Dedifferentiated amniotic fluid mesenchymal stem cell (primary cell): ENCODE measurements at regions not wholly inside any gene's neighbourhood (a gene's known extent, or its start where the extent isn't known, plus 50 kb on each side); places are given as distances from the start of the nearest gene placed in this dataset.
"Not testable (repeated sequence)": the region's sequence is repeated elsewhere in the genome, so short reads cannot be mapped to it uniquely, and the experiment has no call there.

ENCODE experiments used
- DNase-seq: peaks from one replicate; pipeline ENCODE4 v3.0.0-alpha.2; 2016; ENCODE audit errors: extremely low spot score

DNA sequence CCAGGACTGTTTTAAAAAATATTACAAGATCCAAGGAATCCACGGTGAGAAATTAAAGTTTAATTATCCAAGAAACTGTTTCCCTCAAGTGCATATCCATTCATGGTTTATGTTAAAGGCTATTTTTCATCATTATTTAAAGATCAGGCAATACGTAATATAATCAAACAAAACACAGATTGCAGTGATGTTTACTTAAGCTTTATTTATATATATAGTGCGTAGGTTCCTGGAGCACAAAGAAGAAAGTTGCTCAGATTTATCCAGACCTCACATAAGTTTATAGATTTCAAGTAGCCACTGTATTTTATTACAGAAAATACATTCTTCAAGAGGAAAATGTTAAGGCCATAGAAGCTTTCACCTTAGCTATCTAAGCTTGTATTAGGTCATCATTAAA, 210.0 kb upstream of the KLF14 start:
- no peak for DNase-seq

DNA sequence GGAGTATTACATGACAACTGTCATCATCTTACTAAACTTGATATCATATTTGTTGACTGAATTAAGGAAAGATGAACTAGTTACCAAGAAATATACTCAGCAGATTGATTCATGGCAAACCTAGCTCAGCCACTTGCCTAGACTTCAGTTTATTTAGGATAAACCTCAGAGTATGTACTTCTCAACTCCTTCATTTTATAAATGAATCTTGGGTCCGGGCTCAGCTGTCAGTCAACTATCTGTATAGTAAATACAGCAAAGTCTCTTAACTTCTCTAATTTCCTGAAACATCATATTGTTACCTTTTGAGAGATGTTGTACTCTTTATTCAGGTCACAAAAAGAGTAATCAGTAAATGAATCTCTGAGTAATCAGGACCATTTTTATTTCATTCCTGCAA, 211.0 kb upstream of the KLF14 start:
- no peak for DNase-seq

- no peak for DNase-seq
Observed at GRCh38 chr7:130945411-130945811, 211.4 kb upstream of the KLF14 start.

GRCh38 chr7:130946114-130946513, 212.1 kb upstream of the KLF14 start:
- DNase-seq, result no peak

DNA sequence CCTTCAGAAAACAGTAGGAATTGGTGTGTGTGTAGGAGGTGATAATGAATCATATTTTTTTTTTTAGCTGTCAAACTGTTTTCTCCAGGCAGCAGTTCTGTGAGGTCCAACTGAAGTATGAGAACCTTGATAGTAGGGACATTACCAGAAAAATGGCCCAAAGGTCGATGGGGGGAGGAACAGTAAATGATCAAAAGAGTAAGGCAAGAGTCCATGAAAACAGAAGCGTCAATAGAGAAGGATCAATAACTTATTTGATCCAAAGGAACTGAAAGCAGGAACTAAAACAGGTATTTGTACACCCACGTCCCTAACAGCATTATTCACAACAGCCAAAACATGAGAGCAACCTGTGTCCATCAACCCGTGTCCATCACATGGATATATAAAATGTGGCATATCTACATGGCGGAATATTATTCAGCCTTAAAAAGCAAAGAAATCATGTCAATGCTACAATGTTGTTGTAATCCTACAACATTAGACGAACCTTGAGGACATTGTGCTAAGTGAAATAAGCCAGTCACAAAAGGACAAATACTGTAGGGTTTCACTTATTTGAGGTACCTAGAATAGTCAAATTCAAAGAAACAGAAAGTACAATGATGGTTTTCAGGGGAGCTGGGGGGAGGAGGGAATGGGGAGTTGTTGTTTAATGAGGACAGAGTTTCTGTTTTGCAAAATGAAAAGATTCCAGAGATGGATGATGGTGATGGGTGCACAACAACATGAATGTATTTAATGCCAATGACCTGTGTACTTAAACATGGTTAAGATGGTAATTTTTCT, 214.0 kb upstream of the KLF14 start:
- DNase-seq, result no peak

DNA sequence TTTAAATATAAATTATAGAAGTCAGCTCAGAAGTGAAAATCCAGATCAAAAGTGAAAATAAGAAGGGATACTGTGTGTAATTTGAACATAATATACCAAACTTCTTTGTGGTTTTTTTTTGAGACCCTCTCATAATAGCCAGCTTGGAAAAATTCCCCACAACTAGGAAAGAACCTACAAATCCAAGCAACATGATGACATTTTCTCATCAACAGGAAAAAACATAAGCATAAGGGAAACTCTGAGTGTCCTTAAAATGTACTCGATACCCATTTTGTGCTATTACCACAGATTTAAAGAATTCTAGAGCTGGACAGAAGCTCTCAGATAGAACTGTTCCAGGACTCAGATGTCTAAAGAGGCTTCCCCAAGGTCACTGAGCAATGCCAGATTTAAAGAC, 214.8 kb upstream of the KLF14 start:
- no peak for DNase-seq

- no peak for DNase-seq
Observed at GRCh38 chr7:130949550-130949949, 215.5 kb upstream of the KLF14 start.

DNA sequence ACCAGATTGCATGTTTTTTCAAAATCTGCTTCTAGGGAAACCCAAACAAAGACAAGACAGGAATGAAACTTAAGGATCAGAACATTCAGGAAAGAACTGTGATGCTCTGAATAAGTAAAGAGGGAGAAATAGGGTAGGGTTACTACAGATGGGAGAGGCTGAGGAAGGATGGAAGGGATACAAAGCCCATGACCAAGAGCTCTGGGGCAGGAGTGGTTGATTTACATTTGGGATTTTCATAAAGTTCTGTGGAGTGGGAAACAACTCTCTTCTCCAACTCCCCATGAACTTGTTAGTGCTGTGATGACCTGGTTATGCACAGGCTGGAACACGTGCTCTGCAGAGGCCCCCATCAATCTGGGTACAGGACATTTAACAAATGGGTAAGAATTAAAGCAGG, 216.0 kb upstream of the KLF14 start:
- DNase-seq, result no peak

DNA sequence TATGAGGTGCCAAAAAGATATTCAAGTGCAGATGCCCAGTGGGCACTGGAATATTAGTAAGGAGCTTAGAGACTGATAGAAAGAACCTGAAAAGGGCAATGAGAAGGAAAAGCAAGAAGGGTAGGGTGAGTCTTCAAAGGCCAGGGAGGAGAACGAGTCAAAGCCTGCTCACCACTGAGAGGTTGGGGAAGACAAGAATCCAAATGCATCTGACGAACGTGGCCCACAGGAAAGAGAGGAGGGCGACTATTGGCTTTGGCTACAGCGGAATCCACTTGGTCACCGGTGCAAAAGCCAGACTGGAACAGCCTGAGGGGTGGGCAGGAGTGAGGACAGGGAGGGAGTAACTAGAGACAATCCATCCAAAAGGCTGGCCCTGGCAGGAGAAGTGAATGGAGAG, 216.7 kb upstream of the KLF14 start:
- no peak for DNase-seq

DNA sequence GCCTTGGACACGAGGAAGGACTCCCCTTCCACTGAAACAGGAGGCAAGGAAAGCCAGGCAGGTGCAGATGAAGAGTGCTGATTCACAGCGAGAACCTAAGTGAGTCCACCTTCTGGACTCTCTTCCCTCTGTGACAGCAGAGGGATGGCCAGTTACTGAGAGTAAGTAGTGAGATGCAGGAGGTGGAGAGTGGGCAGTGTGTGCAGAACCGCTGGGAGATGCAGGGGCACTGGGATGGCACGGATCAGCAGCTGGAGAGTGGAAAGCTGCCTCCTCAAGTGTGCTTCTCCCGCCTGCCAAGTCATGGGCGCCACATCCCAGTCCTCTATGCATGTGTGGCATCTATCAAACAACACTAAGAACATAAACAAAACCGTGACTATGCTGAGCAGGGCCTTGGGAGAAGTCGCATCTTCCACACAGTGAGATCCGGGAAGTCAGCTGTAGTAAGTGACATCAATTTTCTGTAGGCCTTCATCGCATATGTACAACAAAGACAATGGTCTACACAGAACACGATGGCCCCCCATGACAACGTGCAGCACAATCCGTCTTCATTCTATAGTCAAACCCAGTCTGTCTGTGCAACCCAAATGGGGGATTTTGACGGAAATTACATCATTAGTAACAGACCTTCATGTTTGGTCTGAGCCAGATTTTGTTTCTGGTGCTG, 217.4 kb upstream of the KLF14 start:
- no peak for DNase-seq

GRCh38 chr7:130951976-130952876, 218.2 kb upstream of the KLF14 start:
- DNase-seq, result no peak

GRCh38 chr7:130953196-130953595, 219.2 kb upstream of the KLF14 start:
- no peak for DNase-seq

DNA sequence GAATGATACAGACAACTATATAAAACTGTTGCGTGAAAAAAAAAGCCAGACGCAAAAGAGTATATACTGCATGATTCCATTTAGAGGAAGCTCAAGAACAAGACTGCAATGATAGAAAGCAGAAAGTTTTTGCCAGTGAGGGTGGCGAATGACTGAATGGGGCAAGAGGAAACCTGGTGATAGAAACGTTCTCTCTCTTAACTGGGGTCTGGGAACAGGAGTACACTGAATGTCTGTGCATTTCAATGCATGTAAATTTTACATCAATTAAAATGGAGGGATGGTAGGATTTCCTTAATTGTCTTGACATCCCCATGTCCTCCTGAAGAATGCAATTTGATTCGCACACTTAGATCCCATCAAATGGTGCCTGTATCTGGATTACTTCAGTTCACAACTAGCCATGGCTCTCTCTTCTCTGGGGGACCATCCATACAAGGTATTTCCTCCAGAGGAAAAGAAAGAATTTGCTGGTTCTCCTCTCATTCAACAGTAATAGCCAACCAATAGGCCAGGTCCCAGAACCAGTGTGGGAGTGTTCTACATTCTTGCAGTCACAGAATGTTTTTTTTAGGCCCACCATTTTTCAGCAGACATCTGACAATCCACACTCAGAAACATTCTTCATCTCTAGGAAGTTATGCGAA, 221.0 kb upstream of the KLF14 start:
- no peak for DNase-seq

GRCh38 chr7:130955565-130955919, 221.5 kb upstream of the KLF14 start:
- DNase-seq, result no peak

DNA sequence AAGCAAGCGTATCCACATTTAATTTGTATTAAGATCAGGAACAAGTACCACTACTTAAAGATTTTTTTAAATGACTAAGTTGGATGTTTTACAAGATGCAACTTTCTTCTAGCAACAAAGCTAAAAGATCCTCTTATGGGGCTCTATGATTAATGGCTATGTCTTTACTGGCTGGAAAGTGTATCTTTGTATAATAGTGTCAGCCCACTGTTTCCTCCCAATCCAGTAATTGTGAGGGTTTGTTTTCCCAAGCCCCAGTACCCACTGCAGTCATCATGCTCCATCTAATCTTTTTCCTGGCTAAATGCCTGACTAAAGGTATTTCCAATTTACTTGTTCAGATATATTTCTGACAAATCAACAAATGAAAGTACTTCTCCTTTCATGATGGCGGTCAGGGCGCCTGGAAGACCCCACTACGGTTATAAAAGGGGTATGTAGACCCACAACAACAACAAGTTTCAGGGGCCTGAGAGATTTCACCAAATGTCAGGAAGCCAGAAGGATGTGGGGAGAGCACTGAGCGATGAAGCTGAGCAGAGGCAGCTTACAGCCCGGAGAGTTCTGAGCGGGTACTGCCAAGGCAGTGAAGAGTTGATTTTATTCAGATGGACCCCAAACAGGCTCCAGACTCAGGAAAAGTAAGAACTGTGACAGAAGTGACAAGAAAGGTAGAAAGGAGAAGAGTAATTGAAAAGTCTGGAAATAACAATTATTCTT, 222.6 kb upstream of the KLF14 start:
- no peak for DNase-seq

DNA sequence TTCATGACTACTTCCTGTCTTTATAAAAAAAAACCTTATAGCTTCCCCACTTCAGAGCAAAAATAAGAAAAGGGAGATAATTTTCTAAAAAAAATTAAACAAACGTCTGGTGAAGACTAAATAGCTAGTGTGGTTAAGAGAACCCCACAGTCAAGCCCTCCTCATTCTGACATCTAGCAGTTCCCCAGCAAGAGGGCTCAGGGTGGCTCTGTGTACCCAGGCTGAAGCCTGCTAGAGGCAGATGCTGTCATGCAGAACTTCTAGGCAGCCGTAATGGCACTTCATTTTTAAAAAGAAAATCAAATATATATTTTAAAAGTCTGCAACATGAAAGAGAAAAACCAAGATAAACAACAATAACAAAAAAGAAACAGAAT, 223.1 kb upstream of the KLF14 start:
- DNase-seq, result no peak

- not testable (repeated sequence) for DNase-seq
Observed at GRCh38 chr7:130957722-130958435, 223.9 kb upstream of the KLF14 start.

- no peak for DNase-seq
Observed at GRCh38 chr7:130958846-130959245, 224.8 kb upstream of the KLF14 start.

- peak; percentile 78 for DNase-seq
Observed at GRCh38 chr7:130959743-130960207, 225.8 kb upstream of the KLF14 start.

DNA sequence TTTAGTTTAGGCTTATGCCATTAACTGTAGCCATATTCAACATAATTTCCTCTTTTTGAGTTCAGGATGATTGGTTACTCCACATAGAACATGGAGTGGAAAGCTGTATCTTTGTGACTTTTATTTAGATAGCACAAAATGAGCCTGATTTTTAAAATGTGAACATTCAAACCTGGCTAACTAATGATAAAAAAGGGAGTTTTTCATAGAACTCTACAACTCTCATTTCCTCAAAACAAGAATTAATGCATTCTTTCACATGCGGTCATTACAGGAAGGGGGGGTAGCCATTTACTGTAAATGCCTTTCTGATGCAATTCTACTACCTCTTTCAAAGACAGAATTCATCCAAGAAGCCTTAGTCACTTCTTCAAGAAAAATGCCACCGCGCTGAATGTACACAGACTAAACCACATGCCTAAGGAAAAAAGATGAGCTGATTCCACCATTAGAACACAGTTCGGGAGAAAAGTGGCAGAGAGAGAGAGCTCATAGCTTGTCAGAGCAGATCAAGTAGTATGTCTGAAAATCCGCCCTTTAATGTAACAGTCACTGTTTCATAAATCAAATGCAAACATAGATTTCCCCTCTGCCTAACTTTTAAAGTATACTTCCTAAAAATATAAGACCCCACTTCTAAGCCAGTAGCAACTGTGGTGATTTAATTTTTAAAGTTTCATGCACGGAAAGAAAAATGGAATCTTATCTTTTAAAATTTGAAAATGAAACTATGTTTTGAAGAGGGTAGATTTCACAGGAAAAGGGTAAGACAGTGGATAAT, 226.4 kb upstream of the KLF14 start:
- DNase-seq, result peak; percentile 100
